ENCODE measurements at regions not wholly inside any gene's neighbourhood (a gene's known extent, or its start where the extent isn't known, plus 50 kb on each side); places are given as distances from the start of the nearest gene placed in this dataset.

DNA sequence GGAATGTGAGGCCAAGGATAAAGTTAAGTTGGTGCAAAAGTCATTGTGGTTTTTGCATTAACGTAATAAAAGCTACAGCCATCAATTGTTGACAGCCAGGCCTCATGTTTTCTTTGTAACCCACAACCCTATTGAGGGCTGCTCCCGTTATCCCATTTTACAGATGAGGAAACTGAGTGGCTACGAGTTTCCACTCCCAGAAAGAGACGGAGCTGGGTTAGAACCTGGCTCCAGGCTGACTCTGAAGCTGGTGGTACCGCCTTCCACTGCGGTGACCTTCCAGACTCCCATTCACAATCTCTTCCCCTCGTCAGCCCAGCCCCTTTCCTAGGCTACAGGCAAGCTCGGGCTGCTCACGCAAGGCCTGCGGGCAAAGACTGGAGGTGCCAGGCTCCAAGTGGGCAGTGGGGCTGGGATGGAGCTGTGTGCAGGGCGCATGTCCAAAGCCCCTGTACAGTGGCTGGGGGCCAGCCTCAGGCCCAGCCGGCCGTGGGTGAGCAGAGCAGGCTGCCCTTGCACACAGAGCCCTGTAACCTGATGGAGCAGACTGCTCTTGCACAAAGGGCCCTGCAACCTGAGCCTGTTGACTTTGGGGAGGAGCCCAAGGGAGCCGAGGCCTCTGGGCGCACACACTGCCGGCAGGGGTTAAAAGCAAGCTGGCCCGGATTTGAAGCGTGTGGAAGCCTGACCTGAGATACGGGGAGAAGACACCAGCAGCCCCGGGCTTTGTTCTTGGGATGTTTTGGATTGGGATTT lies 97.4 kb upstream of the TMPRSS2 start:
- no peak for DNase-seq

DNA sequence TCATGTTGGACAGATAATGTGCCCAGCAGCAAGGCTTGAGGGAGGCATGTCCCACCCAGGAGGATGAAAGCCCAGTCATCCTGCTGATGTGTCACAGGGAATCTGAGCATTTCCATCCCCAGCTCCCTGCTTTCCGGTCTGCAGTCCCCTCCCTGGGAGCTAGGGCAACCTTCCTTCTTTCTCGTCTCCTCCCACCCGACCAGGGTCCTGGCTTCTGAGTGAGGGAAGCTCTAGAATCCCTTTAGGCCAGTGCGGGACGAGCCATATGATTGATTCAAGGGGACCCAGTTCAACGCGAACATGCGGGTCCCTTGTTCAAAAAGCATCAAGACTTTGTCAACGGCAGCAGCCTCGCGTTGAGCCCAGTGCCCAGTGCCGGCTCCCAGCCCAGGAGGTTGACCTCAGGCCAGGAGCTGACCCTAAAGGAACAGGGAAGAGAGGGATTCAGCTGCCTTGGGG lies 96.7 kb upstream of the TMPRSS2 start:
- DNase-seq: no peak

DNA sequence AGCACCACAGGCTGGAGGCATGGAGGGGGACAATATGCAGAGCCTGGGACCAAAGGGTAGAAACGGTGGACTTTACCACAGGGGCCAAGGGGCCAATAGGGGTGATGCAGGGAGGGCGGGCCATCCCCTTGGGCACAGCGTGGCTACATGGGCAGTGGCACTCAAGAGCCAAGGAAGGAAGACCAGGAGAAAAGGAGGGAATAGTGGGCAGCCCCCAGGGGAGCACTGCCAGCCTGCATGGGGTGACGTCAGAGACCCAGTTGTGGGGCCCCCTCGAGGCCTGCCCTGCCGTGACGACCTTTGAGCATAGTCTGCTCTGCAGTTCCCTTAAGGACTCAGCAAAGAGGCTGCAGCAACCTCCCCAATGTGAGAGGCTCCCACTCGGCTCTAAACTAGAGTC lies 95.5 kb upstream of the TMPRSS2 start:
- DNase-seq: no peak

DNA sequence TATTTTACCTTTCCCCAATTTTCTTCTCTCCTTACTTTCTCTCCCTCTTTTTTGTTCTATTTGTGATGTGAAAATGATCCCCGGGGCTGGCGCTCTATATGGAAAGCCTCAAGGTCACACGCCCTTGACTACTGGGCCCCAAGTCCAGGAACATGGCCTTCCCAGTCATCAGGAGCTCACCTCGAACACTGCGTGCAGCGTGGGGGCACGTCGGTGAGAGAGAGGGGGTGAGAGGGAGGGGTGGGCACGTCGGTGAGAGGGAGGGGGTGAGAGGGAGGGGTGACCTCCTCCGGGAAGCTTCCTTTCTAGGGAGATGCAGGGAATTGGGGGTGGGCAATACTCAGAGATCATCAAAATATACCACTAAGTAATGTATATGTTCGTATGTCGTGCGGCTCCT lies 94.6 kb upstream of the TMPRSS2 start:
- no peak for DNase-seq

DNA sequence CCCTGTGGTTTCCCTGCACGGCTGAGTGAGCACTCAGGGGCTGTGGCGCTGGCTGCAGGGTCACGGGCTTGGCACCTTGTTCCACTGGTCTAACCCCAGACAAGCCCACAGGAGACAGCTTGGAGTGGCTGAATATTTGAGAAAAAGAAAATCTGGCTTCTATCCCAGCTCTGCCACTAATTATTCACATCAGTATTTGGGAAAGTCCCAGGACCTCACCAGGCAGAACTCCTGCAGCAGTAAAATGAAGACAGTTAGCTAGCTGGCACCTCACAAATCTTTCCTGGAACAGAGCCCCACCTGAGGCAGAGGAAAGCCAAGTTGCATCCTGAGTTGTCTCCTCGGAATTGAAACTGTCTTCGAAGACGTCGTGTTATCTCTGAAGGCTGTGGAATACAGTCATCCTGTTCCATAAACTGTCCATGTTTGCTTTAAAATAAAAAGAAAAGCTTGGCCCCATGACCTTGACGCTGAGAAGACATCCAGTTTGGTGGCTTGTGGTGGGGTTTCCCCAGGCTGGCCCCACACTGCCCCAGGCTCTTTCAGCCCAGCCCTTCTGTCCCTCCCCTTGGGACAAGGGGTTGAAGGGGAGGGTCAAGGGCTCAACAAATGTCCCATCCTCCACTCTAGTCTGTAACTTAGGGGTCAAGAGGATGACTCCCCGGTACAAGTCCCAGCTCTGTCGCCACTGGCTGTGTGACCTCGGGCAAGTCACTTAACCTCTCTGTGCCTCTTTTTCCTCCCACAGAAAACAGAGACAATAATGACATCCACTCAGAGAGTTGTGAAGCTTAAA lies 93.8 kb upstream of the TMPRSS2 start:
- no peak for DNase-seq

DNA sequence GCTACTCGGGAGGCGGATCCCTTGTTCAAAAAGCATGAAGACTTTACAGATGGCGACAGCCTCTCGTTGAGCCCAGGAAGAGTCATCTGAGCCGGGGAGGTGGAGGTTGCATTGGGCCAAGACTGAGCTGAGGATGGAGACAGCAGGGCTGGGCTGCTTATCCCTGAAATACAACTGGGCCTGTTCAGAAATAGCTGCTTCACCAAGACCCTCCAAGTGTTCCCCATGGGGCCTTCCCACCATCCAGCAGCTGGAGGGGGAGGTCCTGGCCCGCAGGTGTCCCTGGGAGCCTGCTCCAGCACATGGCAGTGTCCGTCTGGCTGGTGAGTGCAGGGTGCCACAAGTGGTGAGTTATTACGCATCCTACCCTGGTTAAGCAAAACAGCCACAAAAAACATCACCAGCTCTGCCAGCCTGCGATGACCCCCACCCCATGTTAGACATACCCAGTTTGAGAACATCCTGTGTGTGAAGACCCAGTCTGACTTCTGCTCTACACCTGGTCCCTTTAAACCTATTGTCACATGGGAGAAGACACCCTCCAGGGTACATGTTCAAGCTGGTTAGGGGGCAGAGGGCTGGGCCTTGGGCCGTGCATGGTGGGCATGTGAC lies 93.1 kb upstream of the TMPRSS2 start:
- DNase-seq: no peak

DNA sequence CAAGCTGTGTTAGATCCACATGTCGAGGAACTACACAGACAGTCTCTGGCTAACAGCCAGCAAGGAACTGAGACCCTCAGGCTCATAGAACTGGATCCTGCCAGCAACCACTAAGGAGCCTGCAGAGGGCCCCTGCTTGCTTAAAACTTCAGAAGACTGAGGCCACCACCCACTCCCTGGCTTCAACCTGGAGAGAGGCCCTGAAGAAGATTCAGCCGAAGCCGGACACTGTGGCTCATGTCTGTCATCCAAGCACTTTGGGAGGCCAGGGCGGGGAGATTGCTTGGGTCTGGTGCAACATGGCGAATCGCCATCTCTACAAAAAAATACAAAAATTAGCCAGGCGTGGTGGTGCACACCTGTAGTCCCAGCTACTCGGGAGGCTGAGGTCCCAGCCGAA lies 92.6 kb upstream of the TMPRSS2 start:
- no peak for DNase-seq

DNA sequence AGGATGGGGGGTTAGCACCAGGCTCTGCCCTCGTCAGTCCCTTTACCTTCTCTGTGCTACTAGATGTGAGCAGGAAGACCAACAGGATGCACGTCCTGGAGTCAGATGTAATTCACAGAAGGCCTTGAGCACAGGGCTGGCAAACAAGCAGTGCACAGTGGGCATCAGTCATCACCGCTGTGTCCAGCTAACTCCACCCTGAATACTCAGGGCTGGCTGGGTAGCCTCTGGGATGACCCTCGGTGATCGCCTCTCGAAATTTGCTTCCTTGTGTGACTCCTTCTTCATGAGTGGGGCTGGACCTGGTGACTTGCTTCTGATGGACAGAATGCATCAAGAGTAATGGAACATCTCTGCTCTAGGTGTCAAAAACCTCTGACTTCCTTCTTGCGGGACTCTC lies 92.2 kb upstream of the TMPRSS2 start:
- DNase-seq: no peak

DNA sequence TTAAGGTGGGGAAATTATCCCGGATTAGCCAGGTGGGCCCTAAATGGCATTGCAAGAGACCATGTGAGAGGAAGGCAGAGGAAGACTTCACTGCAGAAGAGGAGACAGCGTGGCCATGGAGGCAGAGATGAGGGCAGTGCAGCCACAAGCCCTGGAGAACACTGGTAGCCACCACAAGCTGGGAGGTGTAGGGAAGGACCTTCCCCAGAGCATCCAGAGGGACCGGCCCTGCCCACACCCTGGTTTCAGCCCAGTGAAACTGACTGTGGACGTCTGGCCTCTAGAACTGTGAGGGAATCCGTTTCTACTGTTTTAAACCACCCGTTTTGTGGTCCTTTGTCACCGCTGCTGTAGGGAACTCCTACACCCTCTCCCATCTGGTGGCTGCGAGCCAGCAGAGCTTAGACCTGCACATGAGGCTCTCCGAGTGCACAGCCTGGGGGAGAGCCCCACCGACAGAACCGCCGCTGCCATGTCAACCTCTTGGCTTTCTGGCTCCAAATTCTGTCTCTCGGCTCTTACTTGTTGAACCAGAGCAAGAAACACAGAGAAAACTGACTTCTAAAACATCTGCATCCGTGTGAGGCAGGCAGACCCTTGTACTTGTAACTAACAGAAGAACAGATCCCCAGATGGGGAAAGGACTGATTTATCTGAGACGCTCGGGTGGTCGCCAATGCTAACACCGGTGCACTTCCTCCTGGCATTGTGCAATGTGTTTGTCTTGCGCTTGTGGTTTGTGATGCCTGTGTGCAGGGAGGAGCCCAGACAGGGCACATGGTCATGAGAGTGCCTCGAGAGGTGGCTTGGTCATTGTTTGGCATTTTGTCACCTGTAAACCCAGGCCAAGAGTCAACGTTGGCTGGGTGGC lies 90.8 kb upstream of the TMPRSS2 start:
- DNase-seq: no peak

DNA sequence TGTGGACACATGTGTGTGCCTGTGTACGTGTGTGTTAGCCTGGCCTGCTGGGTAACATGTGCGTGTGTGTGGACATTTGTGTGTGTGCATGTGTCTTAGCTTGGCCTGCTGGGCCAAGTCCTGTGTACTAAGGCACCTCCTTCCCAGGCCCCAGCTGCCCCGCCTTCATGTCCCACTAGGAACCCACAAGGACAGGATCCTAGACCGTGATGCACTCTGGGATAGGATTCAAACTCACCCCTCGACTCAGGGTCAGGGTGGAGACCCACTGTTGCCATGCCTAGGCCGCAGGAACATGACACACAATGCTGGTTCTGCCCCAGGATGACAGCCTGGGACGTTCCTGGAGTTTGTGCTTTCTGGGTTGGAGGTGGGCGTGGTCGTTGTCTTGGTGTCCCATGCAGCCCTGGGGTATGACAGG lies 89.9 kb upstream of the TMPRSS2 start:
- DNase-seq: no peak

DNA sequence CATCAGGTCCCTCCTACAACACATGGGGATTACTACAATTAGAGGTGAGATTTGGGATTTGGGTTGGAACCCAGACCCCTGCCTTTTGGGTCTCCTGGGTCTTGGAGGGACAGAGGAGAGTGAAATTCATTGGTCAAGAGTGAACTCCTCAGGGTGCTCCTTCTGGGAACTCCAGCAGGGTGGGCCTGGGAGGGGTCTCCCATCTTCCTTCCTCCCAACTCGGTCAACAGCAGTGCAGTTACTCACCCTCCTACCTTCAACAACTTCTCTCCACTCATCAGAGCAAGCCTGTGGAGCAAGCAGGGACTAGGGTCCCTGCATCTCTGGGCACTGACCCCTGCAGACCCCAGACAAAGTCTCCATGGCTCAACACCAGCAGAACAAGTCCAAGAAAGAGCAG lies 89.3 kb upstream of the TMPRSS2 start:
- DNase-seq: no peak

DNA sequence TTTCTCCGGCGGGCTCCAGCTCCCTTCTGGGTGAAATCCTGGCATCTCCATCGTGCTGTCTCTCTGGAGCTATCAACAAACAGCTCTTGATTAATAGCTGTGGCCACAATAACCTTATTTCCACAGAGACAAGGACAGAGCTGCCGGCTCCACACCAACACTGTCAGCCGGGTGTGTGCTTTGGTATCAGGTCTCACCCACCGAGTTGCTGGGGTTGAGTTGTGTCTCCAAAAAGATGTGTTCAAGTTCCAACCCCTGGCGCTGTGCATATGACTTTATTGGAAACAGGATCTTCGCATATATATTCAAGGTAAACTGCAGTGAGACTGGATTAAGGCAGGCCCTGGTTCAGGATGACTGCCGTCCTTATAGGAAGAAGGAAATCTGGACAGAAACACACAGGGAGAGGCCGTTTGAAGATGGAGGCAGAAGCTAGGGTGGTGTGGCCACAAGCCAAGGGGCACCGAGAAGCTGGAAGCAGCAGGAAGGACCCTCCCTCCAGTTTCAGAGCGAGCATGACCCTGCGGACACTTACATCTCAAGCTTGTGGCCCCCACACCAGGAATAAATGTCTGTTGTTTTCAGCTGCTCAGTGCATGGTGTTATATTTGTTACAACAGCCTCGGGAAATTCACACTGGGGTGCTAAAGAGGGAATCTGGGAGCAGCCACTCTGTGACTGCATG lies 88.4 kb upstream of the TMPRSS2 start:
- no peak for DNase-seq

DNA sequence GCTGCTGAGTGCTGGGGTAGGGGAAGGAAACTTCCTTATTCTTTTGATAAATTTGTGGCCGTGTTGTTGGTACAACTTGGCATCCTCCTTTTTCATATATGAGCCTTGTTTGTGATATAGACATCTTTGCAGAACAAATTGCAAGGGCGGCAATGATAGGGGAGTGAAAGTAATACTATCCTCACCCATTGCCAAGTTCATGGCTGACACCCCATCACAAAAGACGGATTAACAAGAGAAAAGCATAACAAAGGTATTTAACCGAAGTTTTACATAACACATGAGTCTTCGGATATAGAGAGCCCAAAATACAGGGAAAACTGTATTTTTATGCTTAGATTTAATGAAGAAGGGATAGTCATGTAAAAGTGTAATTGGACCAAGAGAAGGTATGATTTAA lies 86.3 kb upstream of the TMPRSS2 start:
- DNase-seq: no peak

DNA sequence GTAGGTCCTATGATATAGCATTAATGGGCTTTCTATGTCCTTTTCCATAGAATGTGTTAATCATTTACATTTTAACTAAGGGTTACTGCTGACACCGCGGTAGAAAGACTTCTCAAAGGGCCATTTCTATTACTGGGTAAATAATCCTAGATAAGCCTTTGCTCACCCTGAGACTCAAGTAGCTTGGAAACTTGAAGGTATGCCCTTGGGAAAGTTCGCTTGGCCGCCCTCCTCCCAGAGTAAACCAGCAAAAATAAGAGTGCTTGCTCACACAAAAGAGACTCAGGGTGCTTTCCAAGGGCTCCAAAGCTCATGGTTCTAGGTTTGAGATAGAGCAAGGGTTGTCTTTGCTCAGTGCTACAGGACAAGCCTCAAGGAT lies 85.8 kb upstream of the TMPRSS2 start:
- DNase-seq: no peak

DNA sequence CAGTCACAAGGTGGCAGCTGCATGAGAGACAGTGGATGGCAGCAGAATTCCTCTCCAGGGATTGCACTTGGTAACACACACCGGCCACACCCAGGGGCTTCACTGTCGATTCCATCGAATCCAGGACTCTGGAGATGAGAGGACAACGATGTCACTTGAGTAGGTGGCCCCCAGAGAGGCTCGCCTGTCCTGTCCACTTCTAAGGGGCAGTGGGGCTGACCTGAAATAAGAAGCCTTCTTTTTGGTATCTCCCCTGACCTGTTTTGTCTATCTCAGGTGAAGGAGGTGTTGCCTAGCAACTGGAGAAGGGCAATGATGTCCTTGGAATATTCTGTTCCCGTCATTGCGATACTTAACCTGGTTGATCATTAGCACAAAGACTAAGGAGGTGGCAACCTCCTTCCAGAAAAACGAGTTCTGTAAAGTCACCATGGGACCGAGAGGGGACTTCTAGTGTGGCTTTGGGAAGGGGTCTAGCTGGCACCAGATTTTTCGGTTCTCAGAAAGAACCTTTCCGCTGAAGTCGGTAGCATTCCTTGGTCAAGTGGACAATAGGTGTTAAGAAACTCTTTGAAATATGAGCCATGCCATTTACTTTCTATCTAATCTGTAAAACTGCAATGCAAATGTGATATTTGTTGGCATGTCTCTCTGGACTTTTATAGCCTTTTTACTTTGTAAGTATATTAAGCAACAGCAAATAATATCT lies 85.2 kb upstream of the TMPRSS2 start:
- DNase-seq: no peak

DNA sequence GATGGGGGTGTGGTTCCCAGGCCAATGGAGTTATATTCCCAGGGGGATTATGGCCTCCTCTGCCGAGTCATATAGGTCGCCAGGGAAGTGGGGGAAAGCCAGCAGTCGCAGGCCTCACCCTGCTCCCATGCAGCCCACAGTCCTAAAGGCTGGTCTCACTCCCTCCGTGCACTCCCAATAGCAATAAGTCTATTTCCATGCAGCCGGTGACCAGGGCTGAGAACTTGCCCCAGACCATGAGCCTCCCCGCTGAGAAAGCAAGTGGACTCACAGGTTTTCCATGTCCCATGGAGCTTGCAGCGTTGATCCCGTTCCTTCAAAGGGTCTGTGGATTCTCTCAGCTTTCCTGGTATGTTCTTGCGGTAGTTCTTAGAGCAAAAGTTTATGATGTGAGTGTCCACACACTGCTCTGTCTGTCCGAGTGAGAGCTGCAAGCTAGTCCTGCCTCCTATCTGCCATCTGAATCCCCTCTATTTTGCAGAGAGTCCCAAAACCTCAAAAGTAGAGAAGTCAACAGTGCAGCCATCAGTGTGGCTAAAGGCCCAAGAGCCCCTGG lies 81.7 kb upstream of the TMPRSS2 start:
- no peak for DNase-seq

DNA sequence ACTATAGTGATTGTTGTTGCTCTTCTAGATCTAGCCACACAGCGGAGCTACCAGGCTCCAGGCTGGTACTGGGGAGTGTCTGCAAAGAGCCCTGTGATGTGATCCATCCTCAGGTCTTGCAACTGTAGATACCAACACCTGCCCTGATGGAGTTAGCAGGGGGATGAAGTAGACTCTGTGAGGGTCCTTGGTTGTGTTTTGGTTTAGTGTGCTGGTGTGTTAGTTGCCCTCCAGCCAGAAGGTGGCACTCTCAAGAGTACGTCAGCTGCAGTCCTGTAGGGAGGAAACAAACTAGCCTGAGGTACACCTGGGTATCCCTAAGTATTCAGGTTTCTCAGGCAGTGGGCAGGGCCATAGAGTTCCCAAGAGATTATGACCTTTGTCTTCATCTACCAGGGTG lies 81.2 kb upstream of the TMPRSS2 start:
- DNase-seq: no peak

DNA sequence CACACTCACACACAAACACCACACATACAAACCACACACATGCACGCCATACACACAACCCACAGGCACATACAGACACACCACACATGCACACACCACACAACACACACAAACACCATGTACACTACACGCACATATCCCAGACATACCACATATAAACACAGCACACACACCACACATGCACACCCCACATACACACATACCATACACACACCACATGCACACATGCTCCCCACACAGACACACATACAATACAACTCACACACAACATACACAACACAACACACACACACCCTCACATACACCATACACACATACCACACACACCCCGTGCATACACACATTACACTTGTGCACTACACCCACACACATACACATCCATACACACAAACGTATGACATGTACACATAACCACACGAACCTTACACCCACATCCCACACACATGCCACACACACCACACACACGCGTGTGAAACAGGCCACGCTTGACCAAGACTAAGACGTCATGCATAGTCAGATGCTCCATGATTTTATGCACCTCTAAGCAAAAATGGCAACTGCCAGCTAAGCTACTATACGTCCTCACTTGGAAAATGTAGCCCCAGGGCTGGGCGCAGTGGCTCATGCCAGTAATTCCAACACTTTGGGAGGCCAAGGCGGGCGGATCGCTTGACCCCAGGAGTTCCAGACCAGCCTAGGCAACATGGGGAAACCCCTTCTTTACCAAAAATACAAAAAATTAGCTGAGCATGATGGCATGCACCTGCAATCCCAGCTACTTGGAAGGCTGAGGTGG lies 77.4 kb upstream of the TMPRSS2 start:
- DNase-seq: no peak

DNA sequence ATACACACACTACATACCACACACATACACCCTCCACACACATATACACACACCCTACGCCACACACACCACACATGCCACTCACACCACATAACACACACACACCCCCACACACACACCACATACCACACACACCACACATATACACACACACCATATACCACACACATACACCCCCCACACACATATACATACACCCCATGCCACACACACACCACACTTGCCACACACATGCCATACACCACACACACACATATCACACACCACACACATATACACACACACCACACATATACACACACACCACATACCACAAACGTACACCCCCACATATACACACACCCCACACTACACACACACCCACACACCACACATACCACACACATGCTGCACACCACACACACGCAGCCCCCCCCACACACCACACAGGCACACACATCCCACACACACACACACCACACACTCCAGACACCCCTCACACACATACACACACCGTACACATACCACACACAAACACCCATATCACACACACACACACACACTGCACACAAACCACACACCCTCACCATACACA lies 76.7 kb upstream of the TMPRSS2 start:
- DNase-seq: no peak

DNA sequence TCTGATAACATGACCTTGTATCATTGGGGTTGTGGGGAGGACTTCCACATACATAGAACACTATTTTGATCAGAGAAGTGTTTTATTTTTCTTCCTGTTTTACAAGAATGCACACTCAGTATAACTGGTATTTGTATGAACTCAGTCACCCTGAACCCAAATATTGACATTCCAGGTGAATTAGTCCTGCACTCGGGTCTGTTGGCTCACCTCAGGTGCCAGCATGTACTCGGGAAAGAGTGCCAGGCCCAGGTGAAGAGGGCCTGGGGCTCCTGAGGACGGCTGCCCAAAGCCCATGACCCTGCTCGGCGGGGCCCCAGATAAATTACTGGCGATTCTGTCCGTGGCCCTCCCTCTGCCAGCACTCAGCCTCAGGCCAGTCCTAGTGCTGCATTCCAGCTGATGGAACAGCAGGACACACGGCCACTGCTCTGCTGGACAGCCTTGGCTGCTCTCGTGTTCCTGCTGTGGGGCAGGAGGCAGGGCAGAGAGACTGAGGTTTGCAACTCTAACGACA lies 75.4 kb upstream of the TMPRSS2 start:
- no peak for DNase-seq
